ENCODE measurements at regions not wholly inside any gene's neighbourhood (a gene's known extent, or its start where the extent isn't known, plus 50 kb on each side); places are given as distances from the start of the nearest gene placed in this dataset.

GRCh38 chr7:153943457-153943856 lies 108.7 kb upstream of the DPP6 start:
- TF ChIP-seq ZC3H10 (CRISPR knock-in tag; IDR thresholded peaks at IDR 0.05): no peak
- TF ChIP-seq ZNF8 (CRISPR knock-in tag; IDR thresholded peaks at IDR 0.05): no peak
- no peak for TF ChIP-seq CSDC2 (CRISPR knock-in tag; IDR thresholded peaks at IDR 0.05)
- TF ChIP-seq TOX (CRISPR knock-in tag; IDR thresholded peaks at IDR 0.05; ENCODE audit: borderline replicate concordance): no peak
- no peak for TF ChIP-seq RARB (CRISPR knock-in tag; IDR thresholded peaks at IDR 0.05)
- no peak for TF ChIP-seq ZFP30 (CRISPR knock-in tag; IDR thresholded peaks at IDR 0.05)
- no peak for TF ChIP-seq ARNTL (CRISPR knock-in tag; IDR thresholded peaks at IDR 0.05; ENCODE audit: borderline replicate concordance, low read depth)
- no peak for TF ChIP-seq OSR1 (CRISPR knock-in tag; IDR thresholded peaks at IDR 0.05)
- TF ChIP-seq, protein P1, sequence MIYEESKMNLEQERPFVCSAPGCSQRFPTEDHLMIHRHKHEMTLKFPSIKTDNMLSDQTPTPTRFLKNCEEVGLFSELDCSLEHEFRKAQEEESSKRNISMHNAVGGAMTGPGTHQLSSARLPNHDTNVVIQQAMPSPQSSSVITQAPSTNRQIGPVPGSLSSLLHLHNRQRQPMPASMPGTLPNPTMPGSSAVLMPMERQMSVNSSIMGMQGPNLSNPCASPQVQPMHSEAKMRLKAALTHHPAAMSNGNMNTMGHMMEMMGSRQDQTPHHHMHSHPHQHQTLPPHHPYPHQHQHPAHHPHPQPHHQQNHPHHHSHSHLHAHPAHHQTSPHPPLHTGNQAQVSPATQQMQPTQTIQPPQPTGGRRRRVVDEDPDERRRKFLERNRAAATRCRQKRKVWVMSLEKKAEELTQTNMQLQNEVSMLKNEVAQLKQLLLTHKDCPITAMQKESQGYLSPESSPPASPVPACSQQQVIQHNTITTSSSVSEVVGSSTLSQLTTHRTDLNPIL (CRISPR knock-in tag; IDR thresholded peaks at IDR 0.05; ENCODE audit: low read depth): no peak
- TF ChIP-seq ZFP3 (CRISPR knock-in tag; IDR thresholded peaks at IDR 0.05): no peak
- TF ChIP-seq PATZ1 (CRISPR knock-in tag; IDR thresholded peaks at IDR 0.05; ENCODE audit: borderline replicate concordance): no peak
- no peak for TF ChIP-seq ESRRG (CRISPR knock-in tag; IDR thresholded peaks at IDR 0.05)
- no peak for TF ChIP-seq BACH2 (CRISPR knock-in tag; IDR thresholded peaks at IDR 0.05; ENCODE audit: borderline replicate concordance)

All from SK-N-SH treated with all-trans-retinoic acid at 6 μM for 48 hours (cell line).